ENCODE measurements at regions not wholly inside any gene's neighbourhood (a gene's known extent, or its start where the extent isn't known, plus 50 kb on each side); places are given as distances from the start of the nearest gene placed in this dataset.

GRCh38 chr6:115717472-115717871 is 343.2 kb downstream of the FRK start:
- TF ChIP-seq POLR2A (IDR thresholded peaks at IDR 0.05; ENCODE audit: low read depth, low read length), result no peak
- FAIRE-seq (no peak), DNase-seq (ENCODE audit: insufficient read length, low spot score) (no peak)

DNA sequence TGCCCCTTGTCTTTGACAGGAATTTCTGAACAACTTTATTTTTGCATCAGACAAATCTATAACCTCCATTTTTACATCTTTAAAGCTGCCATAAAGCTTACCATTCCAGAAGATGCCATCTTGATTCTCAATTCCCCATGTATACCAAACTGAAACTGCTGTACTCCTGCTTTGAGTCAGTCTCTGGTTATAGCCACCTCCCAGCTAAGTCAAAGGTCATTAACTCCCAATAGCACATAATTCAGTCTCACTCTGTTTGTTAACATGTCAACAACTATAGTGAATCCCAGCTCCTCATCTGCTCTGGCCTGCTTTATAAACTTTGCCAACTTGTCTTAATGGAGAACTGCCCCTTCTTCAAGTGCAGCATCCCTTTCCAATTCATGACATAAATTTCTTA is 343.6 kb downstream of the FRK start:
- no peak for TF ChIP-seq POLR2A (IDR thresholded peaks at IDR 0.05; ENCODE audit: low read depth, low read length)
- no peak for DNase-seq (ENCODE audit: insufficient read length, low spot score)
- no peak for FAIRE-seq

GRCh38 chr6:115712291-115712961 is 348.3 kb downstream of the FRK start:
- FAIRE-seq (no peak), DNase-seq (ENCODE audit: insufficient read length, low spot score) (no peak)
- TF ChIP-seq POLR2A (IDR thresholded peaks at IDR 0.05; ENCODE audit: low read depth, low read length), result no peak

GRCh38 chr6:115708850-115709249 is 351.8 kb downstream of the FRK start:
- DNase-seq (ENCODE audit: insufficient read length, low spot score) (no peak), FAIRE-seq (no peak)
- no peak for TF ChIP-seq POLR2A (IDR thresholded peaks at IDR 0.05; ENCODE audit: low read depth, low read length)

DNA sequence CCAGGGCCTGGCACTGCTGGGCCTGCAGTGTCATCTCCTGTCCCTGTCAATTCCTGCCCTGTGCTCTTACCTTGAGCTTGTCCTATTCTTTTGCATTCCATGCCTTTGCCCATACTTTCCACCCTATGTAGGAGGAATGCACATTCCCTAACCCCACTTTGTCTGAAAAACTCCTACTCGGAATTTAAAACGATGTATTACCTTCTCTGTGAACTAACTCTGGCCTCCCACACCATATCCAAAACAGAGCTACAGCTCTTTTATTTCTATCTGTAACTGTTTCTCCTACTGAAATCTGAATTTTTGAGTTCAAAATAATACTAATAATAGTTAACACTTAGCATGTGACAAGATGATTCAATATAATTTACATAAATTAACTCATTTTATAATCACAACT is 353.7 kb downstream of the FRK start:
- FAIRE-seq (no peak), DNase-seq (ENCODE audit: insufficient read length, low spot score) (no peak)
- no peak for TF ChIP-seq POLR2A (IDR thresholded peaks at IDR 0.05; ENCODE audit: low read depth, low read length)

GRCh38 chr6:115706324-115706723 is 354.4 kb downstream of the FRK start:
- DNase-seq (ENCODE audit: insufficient read length, low spot score), result no peak
- TF ChIP-seq POLR2A (IDR thresholded peaks at IDR 0.05; ENCODE audit: low read depth, low read length), result no peak
- FAIRE-seq, result no peak

GRCh38 chr6:115704028-115704427 is 356.7 kb downstream of the FRK start:
- DNase-seq (ENCODE audit: insufficient read length, low spot score) (no peak), FAIRE-seq (no peak)
- TF ChIP-seq POLR2A (IDR thresholded peaks at IDR 0.05; ENCODE audit: low read depth, low read length), result no peak

DNA sequence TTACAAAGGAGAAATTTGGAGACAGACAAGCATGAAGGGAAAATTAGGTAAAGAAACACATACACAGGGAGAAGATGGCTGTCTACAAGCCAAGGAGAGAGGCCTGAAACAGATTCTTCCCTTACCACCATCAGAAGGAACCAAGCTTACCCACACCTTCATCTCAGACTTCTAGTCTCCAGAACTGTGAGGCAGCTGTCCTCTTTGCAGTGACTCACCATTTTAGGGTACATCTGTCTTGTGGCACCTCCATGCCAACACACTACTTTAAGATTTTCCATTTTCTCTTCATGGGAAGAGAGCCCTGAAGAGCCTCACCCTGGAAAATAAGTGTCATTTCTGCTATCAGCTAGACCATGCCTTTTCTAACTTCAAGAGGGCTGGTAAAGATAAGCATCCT is 369.3 kb downstream of the FRK start:
- no peak for TF ChIP-seq POLR2A (IDR thresholded peaks at IDR 0.05; ENCODE audit: low read depth, low read length)
- no peak for FAIRE-seq
- no peak for DNase-seq (ENCODE audit: insufficient read length, low spot score)

GRCh38 chr6:115690854-115691253 is 369.8 kb downstream of the FRK start:
- DNase-seq (ENCODE audit: insufficient read length, low spot score) (no peak), FAIRE-seq (no peak)
- TF ChIP-seq POLR2A (IDR thresholded peaks at IDR 0.05; ENCODE audit: low read depth, low read length), result no peak

DNA sequence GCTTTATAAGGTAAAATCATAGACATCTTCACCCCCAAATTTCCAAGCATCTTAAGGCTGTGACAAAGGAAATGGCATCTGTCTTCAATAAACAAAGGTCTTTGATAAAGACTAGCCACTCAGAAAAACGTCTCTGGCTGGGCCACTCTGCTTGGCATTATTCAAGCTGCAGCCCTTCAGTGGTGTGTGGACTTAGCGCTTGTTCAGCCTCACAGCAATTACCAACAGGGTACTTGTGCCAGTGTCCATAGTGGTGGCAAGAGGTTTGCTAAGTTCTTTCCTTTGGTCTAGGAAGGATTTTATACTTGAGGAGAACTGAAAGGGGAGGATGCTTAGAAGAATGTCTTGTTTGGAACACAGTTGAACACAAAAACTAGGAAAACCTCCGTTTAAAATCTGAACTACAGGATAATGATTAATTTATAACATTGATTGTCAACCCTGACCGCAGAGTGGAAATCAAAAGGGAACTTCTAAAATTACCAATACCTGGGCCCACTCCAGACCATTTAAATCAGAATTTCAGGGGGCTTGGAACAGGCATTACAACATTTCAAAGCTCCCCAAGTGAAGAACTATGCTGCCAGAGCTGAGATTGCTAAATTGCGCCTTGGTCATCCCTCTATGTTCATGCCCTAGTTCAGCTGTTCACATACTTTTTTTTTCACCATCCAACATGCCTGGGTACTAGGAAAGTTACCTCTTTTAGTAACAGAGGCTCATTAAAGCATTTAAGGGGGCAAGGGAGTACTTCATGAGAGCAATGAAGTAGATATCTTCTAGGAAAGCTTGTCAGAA is 378.5 kb downstream of the FRK start:
- no peak for DNase-seq (ENCODE audit: insufficient read length, low spot score)
- FAIRE-seq, result no peak
- TF ChIP-seq POLR2A (IDR thresholded peaks at IDR 0.05; ENCODE audit: low read depth, low read length), result no peak

DNA sequence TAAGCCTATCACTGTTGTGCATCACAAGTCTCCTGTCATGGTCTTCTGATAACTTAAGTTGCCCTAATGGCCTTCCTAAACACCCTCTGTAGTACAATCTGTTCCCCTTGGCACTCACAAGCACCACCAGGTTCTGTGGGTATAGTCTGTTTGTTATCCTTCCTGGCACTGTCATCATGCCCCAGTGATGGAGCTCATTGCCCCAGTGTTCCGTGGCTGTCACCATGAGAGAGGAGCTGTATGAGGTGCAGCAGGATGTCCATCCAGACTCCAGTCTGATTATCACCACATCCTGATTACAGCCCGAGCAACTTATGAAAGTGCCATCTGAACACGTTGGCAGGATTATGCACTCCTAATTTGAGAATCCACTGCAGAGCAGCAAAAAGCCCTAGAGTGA is 380.1 kb downstream of the FRK start:
- FAIRE-seq (no peak), DNase-seq (ENCODE audit: insufficient read length, low spot score) (no peak)
- TF ChIP-seq POLR2A (IDR thresholded peaks at IDR 0.05; ENCODE audit: low read depth, low read length), result no peak

DNA sequence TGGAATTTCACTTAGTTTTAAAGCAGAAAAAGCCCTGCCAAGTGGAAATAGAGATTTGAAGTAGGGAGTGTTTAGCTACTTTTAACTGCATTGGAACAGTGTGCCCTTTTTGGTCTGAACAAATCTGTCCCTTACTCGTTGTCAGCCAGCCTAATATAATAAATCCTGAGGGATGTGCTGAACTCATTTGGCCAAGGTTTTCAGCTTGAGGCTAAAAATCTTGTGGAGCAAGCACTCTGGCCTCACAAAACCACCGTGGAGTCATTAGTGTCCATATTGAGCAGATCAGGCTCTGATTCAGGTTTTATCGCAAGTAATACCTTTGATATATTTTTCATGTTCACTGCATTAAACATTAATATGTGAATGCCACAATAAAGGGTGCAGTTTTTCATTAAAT is 383.5 kb downstream of the FRK start:
- FAIRE-seq (no peak), DNase-seq (ENCODE audit: insufficient read length, low spot score) (no peak)
- TF ChIP-seq POLR2A (IDR thresholded peaks at IDR 0.05; ENCODE audit: low read depth, low read length), result no peak

GRCh38 chr6:115675443-115675842 is 385.2 kb downstream of the FRK start:
- DNase-seq (ENCODE audit: insufficient read length, low spot score), result no peak
- FAIRE-seq, result no peak
- TF ChIP-seq POLR2A (IDR thresholded peaks at IDR 0.05; ENCODE audit: low read depth, low read length), result no peak

DNA sequence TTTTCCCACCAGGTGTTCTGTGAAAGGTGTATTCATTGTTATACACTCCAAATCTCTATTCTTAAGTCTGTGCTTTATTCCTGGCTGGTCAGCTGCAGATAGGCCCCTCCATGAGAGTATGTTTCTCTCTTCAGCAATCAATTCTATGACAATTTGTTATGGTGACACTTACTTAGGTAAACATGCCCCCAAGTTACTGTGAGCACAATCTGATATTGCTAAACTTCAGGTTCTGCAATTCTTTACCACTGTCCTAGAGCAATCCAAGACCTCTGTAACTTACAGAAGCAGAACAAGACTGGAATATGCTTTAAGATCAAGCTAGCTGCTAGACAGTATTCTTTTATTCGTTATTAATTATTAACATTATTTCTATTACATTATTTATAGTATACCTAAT is 391.9 kb downstream of the FRK start:
- DNase-seq (ENCODE audit: insufficient read length, low spot score) (no peak), FAIRE-seq (no peak)
- TF ChIP-seq POLR2A (IDR thresholded peaks at IDR 0.05; ENCODE audit: low read depth, low read length), result no peak

DNA sequence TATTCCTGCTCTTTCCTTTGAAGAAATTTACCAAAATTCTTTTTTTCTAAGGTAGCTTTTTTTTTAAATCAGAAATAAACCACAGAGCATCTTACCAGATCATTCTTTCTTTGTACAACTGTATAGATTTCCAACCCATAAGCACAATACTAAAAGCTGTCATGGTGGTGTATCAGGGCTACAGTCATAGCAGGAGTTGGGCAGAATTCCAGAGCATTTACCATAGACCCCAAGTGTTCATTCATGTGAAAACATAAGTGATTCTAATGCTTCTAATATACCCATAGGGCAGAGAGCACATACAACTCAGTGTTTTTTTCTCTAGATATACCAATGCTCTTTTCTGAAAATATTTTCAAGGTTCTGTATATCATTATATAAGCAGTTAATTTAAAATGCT is 392.5 kb downstream of the FRK start:
- DNase-seq (ENCODE audit: insufficient read length, low spot score), result no peak
- no peak for FAIRE-seq
- no peak for TF ChIP-seq POLR2A (IDR thresholded peaks at IDR 0.05; ENCODE audit: low read depth, low read length)
